ENCODE measurements at regions not wholly inside any gene's neighbourhood (a gene's known extent, or its start where the extent isn't known, plus 50 kb on each side); places are given as distances from the start of the nearest gene placed in this dataset.

GRCh38 chr4:32744211-32744610 is 2024.0 kb downstream of the PCDH7 start:
- TF ChIP-seq CTCF (conservative IDR thresholded peaks at IDR 0.05; ENCODE audit: low read depth, low read length): no peak
- TF ChIP-seq EZH2 (IDR thresholded peaks at IDR 0.05; ENCODE audit: borderline replicate concordance, low read depth, low read length, poor library complexity, severe bottlenecking): no peak
